ENCODE measurements at regions not wholly inside any gene's neighbourhood (a gene's known extent, or its start where the extent isn't known, plus 50 kb on each side); places are given as distances from the start of the nearest gene placed in this dataset.

GRCh38 chr20:52098186-52098585, 93.4 kb downstream of the ZFP64 start:
- no peak for TF ChIP-seq CTCF (IDR thresholded peaks at IDR 0.05)
- no peak for TF ChIP-seq POLR2A (IDR thresholded peaks at IDR 0.05)
- Histone ChIP-seq H3K4me3 (no peak overlapping the region), H3K4me1 (no peaks in the 10 kb centered on the region), H3K27ac (no peak overlapping the region), H3K27me3 (no peaks in the 10 kb centered on the region), H3K36me3 (ENCODE audit: low read depth, missing control alignments) (no peaks in the 10 kb centered on the region), H3K9me3 (no peaks in the 10 kb centered on the region)
- WGBS, 2 donors: 83 to 96% methylated on average over 6 of the region's 6 CpGs
- intact Hi-C loops (cut with DNase I; ENCODE audit: low total_unique reads): no loop called here
- DNase-seq: no peak

- no peak for DNase-seq
- intact Hi-C loops (cut with DNase I; ENCODE audit: low total_unique reads): no loop called here
- Histone ChIP-seq H3K27ac (no peak overlapping the region), H3K4me3 (no peak overlapping the region), H3K27me3 (no peaks in the 10 kb centered on the region), H3K36me3 (ENCODE audit: low read depth, missing control alignments) (no peaks in the 10 kb centered on the region), H3K9me3 (no peaks in the 10 kb centered on the region), H3K4me1 (no peaks in the 10 kb centered on the region)
- TF ChIP-seq POLR2A (IDR thresholded peaks at IDR 0.05) (no peak), CTCF (IDR thresholded peaks at IDR 0.05) (no peak)
- WGBS, 2 donors: 94 to 98% methylated on average over 6 of the region's 6 CpGs
Measured at GRCh38 chr20:52096117-52096516, 95.5 kb downstream of the ZFP64 start.

- no peak for DNase-seq
- no peak overlapping the region for H3K27ac ChIP-seq
- WGBS, 2 donors: 87 to 88% methylated on average over 2 of the region's 2 CpGs
- H3K4me1 ChIP-seq: no peaks in the 10 kb centered on the region
- no peak overlapping the region for H3K4me3 ChIP-seq
- TF ChIP-seq CTCF (IDR thresholded peaks at IDR 0.05) (no peak), POLR2A (IDR thresholded peaks at IDR 0.05) (no peak)
- H3K36me3 ChIP-seq (ENCODE audit: low read depth, missing control alignments): no peaks in the 10 kb centered on the region
- H3K27me3 ChIP-seq: no peaks in the 10 kb centered on the region
- no peaks in the 10 kb centered on the region for H3K9me3 ChIP-seq
- intact Hi-C loops (cut with DNase I; ENCODE audit: low total_unique reads): no loop called here
Measured at GRCh38 chr20:52094693-52095092, 96.9 kb downstream of the ZFP64 start.

GRCh38 chr20:52093575-52093974, 98.0 kb downstream of the ZFP64 start:
- H3K27me3 ChIP-seq: no peaks in the 10 kb centered on the region

More at GRCh38 chr20:52093575-52093974, 98.0 kb downstream of the ZFP64 start:
- intact Hi-C loops (cut with DNase I; ENCODE audit: low total_unique reads): no loop called here
- no peaks in the 10 kb centered on the region for H3K4me1 ChIP-seq
- no peak for TF ChIP-seq POLR2A (IDR thresholded peaks at IDR 0.05)
- no peak for TF ChIP-seq CTCF (IDR thresholded peaks at IDR 0.05)
- H3K4me3 ChIP-seq: no peak overlapping the region
- WGBS, 2 donors: 97 to 100% methylated on average over 4 of the region's 4 CpGs
- no peak overlapping the region for H3K27ac ChIP-seq
- no peaks in the 10 kb centered on the region for H3K9me3 ChIP-seq
- H3K36me3 ChIP-seq (ENCODE audit: low read depth, missing control alignments): no peaks in the 10 kb centered on the region
- no peak for DNase-seq

Data from testis (tissue), 2 donors.